HepG2 (cell line): ENCODE measurements at regions not wholly inside any gene's neighbourhood (a gene's known extent, or its start where the extent isn't known, plus 50 kb on each side); places are given as distances from the start of the nearest gene placed in this dataset.

Experiments
- ATAC-seq: fragments of 200-7000 bp; cut with Tn5 transposase; 3 replicates; pipeline ENCODE4 v1.9.1; 2020; ENCODE audit warnings: mild to moderate bottlenecking, moderate library complexity
- BruUV-seq: library from RNA; stranded (reverse); fragments of 400-500 nt; replicated peaks from 2 replicates; lab custom pipeline; 2021; lab: Mats Ljungman, UMichigan
- CTCF ChIA-PET: fragments of 300-600 bp; formaldehyde crosslinking; extraction: SDS; loops from one replicate; lab custom pipeline; 2021; ENCODE audit warnings: low total read pairs, inconsistent platforms, low intra/inter-chr PET ratio; lab: Yijun Ruan, JAX
- POLR2A ChIA-PET: fragments of 350-600 bp; sonication (Branson Sonifier 250); formaldehyde crosslinking; loops from one replicate; lab custom pipeline; 2020; ENCODE audit warnings: antibody characterized with exemption, inconsistent platforms; lab: Yijun Ruan, JAX
- DNase-seq: peaks from one replicate; pipeline ENCODE4 v3.0.0-alpha.2; 2015; ENCODE audit warnings: low spot score
- FAIRE-seq: peaks from 3 replicates; lab custom pipeline; 2011; peaks lifted over from hg19 to GRCh38; lab: Jason Lieb, UNC
- H2AFZ ChIP-seq: one replicate; pipeline ENCODE4 v1.6.1; 2011; ENCODE audit warnings: low read length, inconsistent platforms
- H3K27ac ChIP-seq: fragments of 300-600 bp; 3 replicates; pipeline ENCODE4 v1.8.0; 2011; ENCODE audit warnings: mixed run types, mild to moderate bottlenecking, mixed read lengths, low read length, inconsistent platforms; ENCODE audit not compliant: insufficient read depth; ENCODE audit errors: extremely low read length
- H3K27me3 ChIP-seq, 2 experiments: fragments of 200-600 bp in 1 of 2; 2 replicates in 1 of 2; 3 replicates in 1 of 2; pipeline versions ENCODE4 v1.6.0 to v1.8.0; 2011; ENCODE audit warnings: low read length in 2 of 2, mild to moderate bottlenecking in 2 of 2, moderate library complexity in 2 of 2, inconsistent platforms in 1 of 2; ENCODE audit not compliant: insufficient read depth in 2 of 2, control insufficient read depth in 1 of 2
- H3K36me3 ChIP-seq, 2 experiments: fragments of 200-600 bp in 1 of 2; replicated peaks in 1 of 2; 2 replicates in 1 of 2; 3 replicates in 1 of 2; pipeline versions ENCODE4 v1.5.1 to v1.8.0; 2011; ENCODE audit warnings: low read length in 2 of 2, inconsistent platforms in 1 of 2; ENCODE audit not compliant: insufficient read depth in 2 of 2, control insufficient read depth in 1 of 2
- H3K4me1 ChIP-seq: 2 replicates; pipeline ENCODE4 v1.5.1; 2012; ENCODE audit warnings: low read length, inconsistent platforms; ENCODE audit not compliant: insufficient read depth
- H3K4me2 ChIP-seq: 2 replicates; pipeline ENCODE4 v1.6.0; 2011; ENCODE audit warnings: low read depth, low read length, inconsistent platforms
- H3K4me3 ChIP-seq, 3 experiments: fragments of 200-600 bp in 1 of 3; sonication (generic), shearing (Covaris generic) in 1 of 3; replicated peaks in 1 of 3; 2 replicates each; pipeline ENCODE4 v1.5.1; 2011 to 2016; ENCODE audit warnings: low read length in 3 of 3, inconsistent platforms in 2 of 3, low read depth in 2 of 3, mild to moderate bottlenecking in 2 of 3, control low read depth in 1 of 3, mixed read lengths in 1 of 3; ENCODE audit not compliant: insufficient read depth in 1 of 3
- H3K79me2 ChIP-seq: one replicate; pipeline ENCODE4 v1.6.1; 2011; ENCODE audit warnings: low read length, inconsistent platforms; ENCODE audit not compliant: insufficient read depth
- H3K9ac ChIP-seq: 2 replicates; pipeline ENCODE4 v1.6.0; 2011; ENCODE audit warnings: mild to moderate bottlenecking, low read depth, low read length, inconsistent platforms; ENCODE audit not compliant: insufficient read depth
- H3K9me3 ChIP-seq: 2 replicates; pipeline ENCODE4 v1.5.1; 2012; ENCODE audit warnings: mild to moderate bottlenecking, low read length
- H4K20me1 ChIP-seq: 2 replicates; pipeline ENCODE4 v1.6.0; 2011; ENCODE audit warnings: inconsistent platforms, mild to moderate bottlenecking, low read length, moderate library complexity; ENCODE audit not compliant: insufficient read depth
- CREM ChIP-seq, 2 experiments: sonication (generic) in 1 of 2; formaldehyde crosslinking in 1 of 2; IDR thresholded peaks; 2 replicates each; pipeline versions ENCODE4 v1.4.0 to v1.6.1; 2016 to 2020; ENCODE audit warnings: antibody characterized with exemption in 1 of 2, mild to moderate bottlenecking in 1 of 2, missing genetic modification reagents in 1 of 2
- EED ChIP-seq: sonication (generic); formaldehyde crosslinking; IDR thresholded peaks from 2 replicates; pipeline ENCODE4 v1.5.0; 2020; ENCODE audit warnings: mild to moderate bottlenecking, missing genetic modification reagents
- FOXP1 ChIP-seq, 2 experiments: fragments of 450-650 bp in 1 of 2; IDR thresholded peaks; 2 replicates each; pipeline ENCODE4 v1.6.1; 2017 to 2018; ENCODE audit warnings: antibody characterized with exemption in 1 of 2
- KMT2A ChIP-seq: sonication (generic); formaldehyde crosslinking; IDR thresholded peaks from 2 replicates; pipeline ENCODE4 v1.4.0; 2020; ENCODE audit warnings: missing genetic modification reagents
- MXD1 ChIP-seq: sonication (generic); formaldehyde crosslinking; IDR thresholded peaks from 2 replicates; pipeline ENCODE4 v1.4.0; 2020; ENCODE audit warnings: mild to moderate bottlenecking, missing genetic modification reagents
- NR0B2 ChIP-seq: sonication (generic); formaldehyde crosslinking; IDR thresholded peaks from 2 replicates; pipeline ENCODE4 v1.4.0; 2020; ENCODE audit warnings: mild to moderate bottlenecking, missing genetic modification reagents
- RFX5 ChIP-seq: IDR thresholded peaks from 2 replicates; pipeline ENCODE4 v1.6.1; 2011; ENCODE audit warnings: low read depth, low read length, improper control_type of control experiment
- SMAD3 ChIP-seq: sonication (generic); formaldehyde crosslinking; IDR thresholded peaks from 2 replicates; pipeline ENCODE4 v1.4.0; 2020; ENCODE audit warnings: missing genetic modification reagents
- TMF1 ChIP-seq: sonication (generic); formaldehyde crosslinking; IDR thresholded peaks from 2 replicates; pipeline ENCODE4 v1.8.1; 2022; ENCODE audit warnings: low read depth, missing genetic modification reagents
- ZBTB1 ChIP-seq: sonication (generic); formaldehyde crosslinking; IDR thresholded peaks from 2 replicates; pipeline ENCODE4 v1.4.0; 2020; ENCODE audit warnings: missing genetic modification reagents, borderline replicate concordance
- ZNF337 ChIP-seq: sonication (generic); formaldehyde crosslinking; IDR thresholded peaks from 2 replicates; pipeline ENCODE4 v1.5.1; 2020; ENCODE audit warnings: missing genetic modification reagents, low read depth, mild to moderate bottlenecking, borderline replicate concordance
- ZNF432 ChIP-seq: sonication (generic); formaldehyde crosslinking; IDR thresholded peaks from 2 replicates; pipeline ENCODE4 v1.5.0; 2020; ENCODE audit warnings: missing genetic modification reagents, mild to moderate bottlenecking, borderline replicate concordance
- ZNF512B ChIP-seq: sonication (generic); formaldehyde crosslinking; IDR thresholded peaks from 2 replicates; pipeline ENCODE4 v1.5.1; 2020; ENCODE audit warnings: missing genetic modification reagents, mild to moderate bottlenecking, borderline replicate concordance
- WGBS: methylation state at CpG from one replicate; pipeline ENCODE4 v1.1.6; 2017; ENCODE audit warnings: low lambda C conversion rate; 5-methylcytosine and 5-hydroxymethylcytosine counted together
- in situ Hi-C: cut with HindIII; loops from 2 replicates; pipeline ENCODE4 v1.10.0; 2017; ENCODE audit warnings: low pct_unique_long_range_greater_than_20kb; ENCODE audit not compliant: extremely low pct_ligation_motif_present
- intact Hi-C: fragments of 100-400 bp; cut with micrococcal nuclease; formaldehyde crosslinking; loops from one replicate; pipeline ENCODE4 v1.10.0; 2022; ENCODE audit not compliant: unreplicated experiment

- TF ChIP-seq ZNF512B (CRISPR knock-in tag): no peak
Measured at GRCh38 chr5:108655750-108656450, 91.8 kb upstream of the FER start (continued).

GRCh38 chr5:108654051-108654450 lies 93.6 kb upstream of the FER start:
- no peak for FAIRE-seq
- intact Hi-C loops: no loop called here
- DNase-seq: no peak

More at GRCh38 chr5:108654051-108654450, 93.6 kb upstream of the FER start:
- BruUV-seq: no TSS peak
- Histone ChIP-seq H2AFZ (no peak overlapping the region), H3K4me2 (no peak overlapping the region), H3K36me3 (no peaks in the 10 kb centered on the region), H3K9me3 (no peaks in the 10 kb centered on the region), H3K4me1 (no peaks in the 10 kb centered on the region), H3K27ac (no peak overlapping the region), H3K4me3 (no peak overlapping the region), H3K9ac (no peak overlapping the region), H3K79me2 (no peaks in the 10 kb centered on the region), H3K27me3 (peaks cover 0 to 7% of the 10 kb centered on the region in 2 experiments; a peak in 1 of 5 replicates), H4K20me1 (no peaks in the 10 kb centered on the region; the same call in 1 of the 2 replicates)
- no peak for ATAC-seq
- TF ChIP-seq FOXP1 (IDR thresholded peaks at IDR 0.05): no peak
- TF ChIP-seq FOXP1 (CRISPR knock-in tag; IDR thresholded peaks at IDR 0.05): no peak
- no peak for TF ChIP-seq EED (CRISPR knock-in tag)
- TF ChIP-seq ZNF337: no peak
- no peak for TF ChIP-seq TMF1
- TF ChIP-seq MXD1 (CRISPR knock-in tag): no peak
- TF ChIP-seq RFX5: no peak
- TF ChIP-seq ZBTB1: no peak
- no peak for TF ChIP-seq CREM (IDR thresholded peaks at IDR 0.05)
- no peak for TF ChIP-seq CREM (CRISPR knock-in tag; IDR thresholded peaks at IDR 0.05)
- no peak for TF ChIP-seq ZNF432
- TF ChIP-seq SMAD3 (CRISPR knock-in tag): no peak
- TF ChIP-seq NR0B2 (CRISPR knock-in tag): no peak
- TF ChIP-seq KMT2A (CRISPR knock-in tag): no peak
- ChIA-PET CTCF (no interaction called here), POLR2A (no interaction called here)
- in situ Hi-C loops: no loop called here
- WGBS: 0% methylated on average over 1 of the region's 1 CpG
